ENCODE measurements at regions not wholly inside any gene's neighbourhood (a gene's known extent, or its start where the extent isn't known, plus 50 kb on each side); places are given as distances from the start of the nearest gene placed in this dataset.
"Not testable (repeated sequence)": the region's sequence is repeated elsewhere in the genome, so short reads cannot be mapped to it uniquely, and the experiment has no call there.

DNA sequence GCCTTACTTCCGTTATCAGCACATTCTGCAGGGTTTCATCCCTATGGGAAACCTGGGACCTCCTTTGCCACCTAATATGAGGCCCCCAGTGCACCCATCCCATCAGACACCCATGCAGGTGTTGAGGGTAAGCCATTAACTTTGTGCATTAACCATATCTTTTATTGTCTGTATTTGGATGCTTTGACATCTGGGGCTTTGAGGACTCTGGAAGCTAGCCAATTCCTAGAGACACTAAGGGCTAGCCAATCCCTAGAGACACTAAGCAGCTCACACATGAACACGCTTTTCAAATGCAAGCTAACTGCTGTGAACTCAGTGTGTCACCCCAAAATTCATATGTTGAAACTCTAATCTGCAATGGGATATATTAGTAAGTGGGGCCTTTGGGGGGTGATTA is 272.5 kb upstream of the COBL start:
- in situ Hi-C loops (cut with HindIII; ENCODE audit: low pct_unique_long_range_greater_than_20kb, low sequenced_read_pairs): no loop called here

DNA sequence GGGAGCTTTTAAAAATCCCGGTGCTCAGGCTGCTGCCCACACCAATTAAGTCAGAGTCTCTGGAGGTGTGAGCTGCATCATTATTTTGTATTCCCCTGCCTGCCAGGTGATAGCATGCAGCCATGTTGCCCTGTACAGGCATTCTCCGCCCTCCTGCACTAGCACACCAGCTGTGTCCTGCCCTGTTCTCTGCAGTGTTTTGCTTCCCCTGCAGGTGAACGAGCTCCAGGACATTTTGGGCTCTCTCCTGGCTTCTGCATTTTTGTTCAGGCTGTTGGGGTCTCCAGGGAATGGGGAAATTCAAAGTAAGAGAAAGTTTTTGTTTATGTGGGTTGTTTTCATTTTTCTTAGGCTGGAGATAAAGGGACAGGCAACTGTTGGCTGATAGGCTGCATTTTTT is 271.0 kb upstream of the COBL start:
- in situ Hi-C loops (cut with HindIII; ENCODE audit: low pct_unique_long_range_greater_than_20kb, low sequenced_read_pairs): no loop called here
- DNase-seq (ENCODE audit: low read depth): no peak

More for the DNA sequence above, 272.5 kb upstream of the COBL start:
- no peak for DNase-seq (ENCODE audit: low read depth)

DNA sequence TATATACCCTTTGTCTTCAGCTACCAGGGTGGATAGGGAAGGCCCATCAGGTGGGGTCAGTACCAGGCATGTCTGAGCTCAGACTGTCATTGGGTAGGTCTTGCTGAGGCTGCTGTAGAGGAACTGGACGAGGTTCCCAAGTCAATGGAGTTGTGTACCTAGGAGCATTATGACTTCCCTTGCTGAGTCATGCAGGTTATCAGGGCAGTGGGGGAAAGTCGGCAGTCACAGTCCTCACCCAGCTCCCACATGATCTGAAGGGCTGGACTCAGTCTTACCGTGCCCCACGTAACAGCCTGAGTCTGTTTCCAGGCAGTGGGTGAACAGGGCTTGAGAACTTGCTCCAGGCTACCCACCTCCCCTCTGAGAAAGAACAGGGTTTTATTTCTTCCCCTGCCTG is 260.8 kb upstream of the COBL start:
- no peak for DNase-seq (ENCODE audit: low read depth)
- in situ Hi-C loops (cut with HindIII; ENCODE audit: low pct_unique_long_range_greater_than_20kb, low sequenced_read_pairs): no loop called here

DNA sequence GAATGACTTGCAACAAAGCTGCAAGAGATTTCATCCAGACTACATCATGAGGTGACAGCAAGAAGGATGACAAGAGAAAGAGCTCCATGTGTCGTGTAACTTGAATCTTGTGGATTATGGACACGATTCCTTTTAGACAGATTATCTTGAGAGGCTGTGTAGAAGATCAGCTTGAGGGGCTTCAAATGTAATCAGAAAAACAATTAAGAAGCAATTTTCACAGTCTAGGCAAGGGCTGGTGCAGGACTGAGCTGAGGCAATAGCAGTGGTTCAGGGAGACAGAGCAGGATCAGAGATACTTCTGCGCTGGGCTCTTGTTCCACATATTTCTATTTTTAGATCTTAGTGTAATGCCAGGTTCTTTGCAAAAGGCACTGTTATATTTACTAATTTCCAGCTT is 253.0 kb upstream of the COBL start:
- in situ Hi-C loops (cut with HindIII; ENCODE audit: low pct_unique_long_range_greater_than_20kb, low sequenced_read_pairs): no loop called here
- DNase-seq (ENCODE audit: low read depth): no peak

DNA sequence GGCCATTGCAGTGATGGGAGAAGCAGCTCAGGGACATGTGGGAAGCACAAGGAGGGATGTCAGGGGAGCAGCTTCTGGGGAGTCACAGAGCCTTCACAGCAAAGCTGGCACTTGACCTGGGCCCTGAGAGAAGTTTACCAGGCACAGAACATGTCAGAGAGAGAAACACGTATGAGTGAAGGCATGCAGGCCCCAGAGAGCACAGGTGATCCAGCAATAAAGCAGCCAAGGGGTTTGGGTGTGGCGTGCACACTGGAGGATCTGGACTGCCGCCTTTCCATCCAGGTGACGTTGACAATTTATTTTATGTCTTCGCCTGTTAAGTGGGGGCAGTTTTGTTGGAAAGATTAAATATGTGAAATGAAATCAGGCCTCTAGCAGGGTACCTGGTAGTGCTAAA is 252.6 kb upstream of the COBL start:
- DNase-seq (ENCODE audit: low read depth): no peak
- in situ Hi-C loops (cut with HindIII; ENCODE audit: low pct_unique_long_range_greater_than_20kb, low sequenced_read_pairs): no loop called here

DNA sequence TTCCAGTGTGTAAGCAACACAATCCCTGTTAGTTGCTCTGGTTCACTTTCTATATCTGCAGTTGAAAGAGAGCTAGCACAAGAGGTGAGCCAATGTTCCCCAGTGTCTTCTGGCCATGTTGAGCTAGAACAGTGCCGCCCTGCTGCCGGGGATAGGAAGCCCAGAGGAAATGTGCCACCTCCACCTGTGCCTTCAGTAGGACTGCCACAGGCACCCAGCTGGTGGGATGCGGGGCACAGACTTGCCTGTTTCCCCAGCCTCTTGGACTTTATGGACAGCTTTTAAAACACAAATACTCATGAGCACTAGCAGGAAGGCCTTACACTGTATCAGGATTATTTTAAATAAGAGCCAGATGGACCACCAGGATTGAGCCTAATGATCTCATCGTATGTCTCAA is 234.5 kb upstream of the COBL start:
- in situ Hi-C loops (cut with HindIII; ENCODE audit: low pct_unique_long_range_greater_than_20kb, low sequenced_read_pairs): no loop called here
- no peak for DNase-seq (ENCODE audit: low read depth)

DNA sequence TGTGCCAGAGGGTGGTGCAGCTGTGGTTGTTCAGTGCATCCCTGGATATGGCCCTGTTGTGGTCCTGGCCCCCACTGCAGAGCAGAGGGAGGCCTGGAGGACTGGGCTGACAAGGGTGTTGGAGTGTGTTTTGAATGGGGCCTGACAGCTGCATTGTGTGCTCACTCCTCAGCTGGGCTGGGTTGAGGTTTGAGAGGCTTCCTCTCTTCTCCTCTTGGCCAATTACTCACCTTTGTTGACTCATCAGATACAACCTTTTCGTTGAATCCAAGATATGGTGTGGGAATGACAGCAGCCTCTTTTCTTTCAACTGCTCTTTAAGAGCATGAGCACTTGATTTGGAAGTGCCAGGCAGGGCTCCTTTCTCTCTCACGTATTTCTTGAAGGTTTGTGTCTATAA is 228.5 kb upstream of the COBL start:
- in situ Hi-C loops (cut with HindIII; ENCODE audit: low pct_unique_long_range_greater_than_20kb, low sequenced_read_pairs): no loop called here
- DNase-seq (ENCODE audit: low read depth): no peak

DNA sequence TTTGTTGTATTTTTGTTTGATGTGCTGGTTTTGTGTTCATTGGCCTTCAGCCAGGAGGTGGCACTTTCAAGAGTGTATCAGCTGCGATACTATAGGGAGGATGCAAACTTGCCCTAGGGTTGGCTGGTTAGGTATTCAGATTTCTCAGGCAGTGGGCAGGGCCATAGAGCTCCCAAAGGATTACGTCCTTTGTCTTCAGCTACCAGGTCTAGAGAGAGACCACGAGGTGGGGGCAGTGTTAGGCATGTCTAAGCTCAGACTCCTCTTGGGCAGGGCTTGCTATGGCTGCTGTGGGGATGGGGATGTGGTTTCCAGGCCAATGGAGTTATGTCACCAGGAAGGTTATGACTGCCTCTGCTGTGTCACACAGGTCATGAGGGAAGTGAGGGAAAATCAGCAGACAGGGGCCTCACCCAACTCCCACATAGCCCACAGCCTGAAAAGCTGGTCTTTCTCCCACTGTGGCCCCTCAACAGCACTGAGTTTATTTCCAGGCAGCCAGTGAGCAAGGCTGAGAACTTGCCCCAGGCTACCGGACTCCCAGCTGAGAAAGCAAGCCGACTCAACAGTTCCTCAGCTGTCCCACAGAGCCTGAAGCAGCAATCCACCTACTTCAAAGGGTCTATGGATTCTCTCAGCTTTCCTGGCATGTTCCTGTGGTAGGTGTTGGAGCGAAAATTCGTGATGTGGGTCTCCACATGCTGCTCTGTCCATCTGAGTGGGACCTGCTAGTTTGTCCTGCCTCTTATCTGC is 227.4 kb upstream of the COBL start:
- DNase-seq (ENCODE audit: low read depth): no peak
- in situ Hi-C loops (cut with HindIII; ENCODE audit: low pct_unique_long_range_greater_than_20kb, low sequenced_read_pairs): no loop called here

DNA sequence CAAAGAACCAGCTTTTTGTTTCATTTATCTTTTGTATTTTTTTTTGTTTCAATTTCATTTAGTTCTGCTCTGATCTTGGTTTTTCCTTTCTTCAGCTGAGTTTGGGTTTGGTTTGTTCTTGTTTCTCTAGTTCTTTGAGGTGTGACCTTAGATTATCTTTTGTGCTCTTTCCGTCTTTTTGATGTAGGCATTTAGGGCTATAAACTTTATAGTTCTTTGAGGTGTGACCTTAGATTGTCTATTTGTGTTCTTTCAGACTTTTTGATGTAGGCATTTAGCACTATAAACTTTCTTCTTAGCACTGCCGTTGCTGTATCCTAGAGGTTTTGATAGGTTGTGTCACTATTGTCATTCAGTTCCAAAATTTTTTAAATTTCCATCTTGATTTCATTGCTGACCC is 224.3 kb upstream of the COBL start:
- in situ Hi-C loops (cut with HindIII; ENCODE audit: low pct_unique_long_range_greater_than_20kb, low sequenced_read_pairs); DNase-seq (ENCODE audit: low read depth): not testable (repeated sequence)

DNA sequence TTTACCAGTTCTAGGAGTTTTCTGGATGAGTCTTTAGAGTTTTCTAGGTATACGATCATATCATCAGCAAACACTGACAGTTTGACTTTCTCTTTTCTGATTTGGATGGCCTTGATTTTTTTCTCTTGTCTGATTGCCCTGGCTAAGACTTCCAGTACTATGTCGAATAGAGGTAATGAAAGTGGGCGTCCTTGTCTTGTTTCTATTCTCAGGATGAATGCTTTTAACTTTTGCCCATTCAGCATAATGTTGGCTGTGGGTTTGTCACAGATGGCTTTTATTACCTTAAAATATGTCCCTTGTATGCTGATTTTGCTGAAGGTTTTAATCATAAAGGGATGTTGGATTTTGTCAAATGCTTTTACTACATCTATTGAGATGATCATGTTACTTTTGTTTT is 223.2 kb upstream of the COBL start:
- DNase-seq (ENCODE audit: low read depth): no peak
- in situ Hi-C loops (cut with HindIII; ENCODE audit: low pct_unique_long_range_greater_than_20kb, low sequenced_read_pairs): no loop called here

DNA sequence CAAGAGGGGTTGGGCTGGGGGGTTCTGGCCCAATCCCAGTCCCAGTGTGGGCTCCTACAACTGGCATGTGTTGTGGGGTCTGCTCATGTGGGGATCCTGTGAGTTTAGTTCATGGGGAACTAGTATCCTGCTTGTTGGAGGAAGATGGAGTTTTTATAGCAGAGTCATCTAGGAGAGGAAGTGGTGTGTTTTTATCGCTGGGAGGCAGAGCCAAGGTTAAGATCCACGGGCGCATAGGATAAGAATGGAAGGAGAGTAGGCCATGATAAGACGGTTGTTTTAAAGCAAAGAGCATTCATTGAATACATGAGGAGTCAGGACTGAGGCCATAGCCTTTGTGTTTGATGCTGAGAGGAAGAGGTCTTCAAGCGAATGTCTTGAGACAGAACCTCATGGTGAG is 211.6 kb upstream of the COBL start:
- DNase-seq (ENCODE audit: low read depth): no peak
- in situ Hi-C loops (cut with HindIII; ENCODE audit: low pct_unique_long_range_greater_than_20kb, low sequenced_read_pairs): no loop called here

DNA sequence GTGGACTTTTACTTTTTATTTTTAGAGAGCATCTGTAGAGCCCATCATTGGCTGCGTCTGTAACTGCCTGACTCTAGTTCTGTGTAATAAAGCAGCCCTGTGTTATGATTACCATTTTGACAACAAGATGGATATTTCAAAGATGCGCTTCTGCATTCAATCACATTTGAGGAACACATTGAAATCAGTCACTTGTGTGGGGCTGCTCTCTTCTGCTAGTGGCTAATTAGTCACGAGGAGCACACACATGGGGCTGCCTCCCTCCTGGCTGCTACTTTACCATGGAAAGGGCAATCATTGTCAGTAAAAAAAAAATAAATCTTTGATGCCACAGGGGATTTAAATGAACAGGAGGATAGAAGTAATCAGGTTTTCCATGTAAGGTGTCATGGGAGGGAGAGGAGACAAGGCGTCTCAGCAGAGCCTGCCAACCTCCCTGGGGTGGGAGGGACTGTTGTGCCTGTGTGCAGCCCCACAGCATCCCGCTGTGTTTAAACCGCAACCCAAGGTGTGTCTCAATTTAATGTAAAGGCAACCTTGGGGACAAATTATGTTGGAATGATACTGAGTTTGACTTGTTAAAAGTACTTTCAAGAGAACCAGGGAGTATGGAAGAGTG is 205.2 kb upstream of the COBL start:
- DNase-seq (ENCODE audit: low read depth): no peak
- in situ Hi-C loops (cut with HindIII; ENCODE audit: low pct_unique_long_range_greater_than_20kb, low sequenced_read_pairs): no loop called here

DNA sequence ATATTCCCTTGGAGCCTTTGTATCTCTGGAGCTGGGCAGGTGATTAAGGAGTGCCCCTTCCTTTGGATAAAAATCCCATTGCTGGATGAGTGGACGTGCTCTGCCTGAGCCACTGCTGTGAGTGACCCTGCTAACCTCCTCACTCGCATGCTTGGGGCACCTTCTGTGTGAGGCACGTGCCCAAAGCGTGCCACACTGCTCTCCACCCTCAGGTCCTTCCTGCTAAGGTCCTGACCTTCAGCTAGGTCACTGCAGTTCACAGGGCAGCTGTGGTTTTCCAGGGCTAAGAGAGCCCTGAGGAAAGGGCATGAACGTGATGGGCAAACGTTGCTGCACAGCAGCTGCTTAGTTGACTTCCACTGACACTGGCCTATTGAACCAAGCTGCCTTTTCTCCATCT is 204.4 kb upstream of the COBL start:
- in situ Hi-C loops (cut with HindIII; ENCODE audit: low pct_unique_long_range_greater_than_20kb, low sequenced_read_pairs): no loop called here
- DNase-seq (ENCODE audit: low read depth): no peak

DNA sequence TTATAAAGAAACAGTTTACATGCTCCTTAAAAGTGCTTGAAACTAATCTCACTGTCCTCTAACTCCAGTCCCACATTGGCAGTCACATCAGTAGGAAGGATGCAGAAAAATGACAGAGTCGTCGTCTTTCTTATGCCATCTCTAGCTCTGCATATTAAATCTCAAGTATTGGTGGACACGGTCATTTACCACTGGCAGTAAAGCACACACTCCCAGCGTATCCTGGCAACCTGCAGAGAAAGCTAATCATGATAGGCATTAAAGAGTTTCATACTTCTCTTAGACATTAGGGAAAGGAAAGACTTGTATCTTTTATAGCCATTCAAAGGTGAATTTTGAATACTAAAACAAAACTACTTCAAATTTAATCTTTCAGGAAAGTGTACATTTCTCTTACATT is 202.0 kb upstream of the COBL start:
- DNase-seq (ENCODE audit: low read depth): no peak
- in situ Hi-C loops (cut with HindIII; ENCODE audit: low pct_unique_long_range_greater_than_20kb, low sequenced_read_pairs): no loop called here

DNA sequence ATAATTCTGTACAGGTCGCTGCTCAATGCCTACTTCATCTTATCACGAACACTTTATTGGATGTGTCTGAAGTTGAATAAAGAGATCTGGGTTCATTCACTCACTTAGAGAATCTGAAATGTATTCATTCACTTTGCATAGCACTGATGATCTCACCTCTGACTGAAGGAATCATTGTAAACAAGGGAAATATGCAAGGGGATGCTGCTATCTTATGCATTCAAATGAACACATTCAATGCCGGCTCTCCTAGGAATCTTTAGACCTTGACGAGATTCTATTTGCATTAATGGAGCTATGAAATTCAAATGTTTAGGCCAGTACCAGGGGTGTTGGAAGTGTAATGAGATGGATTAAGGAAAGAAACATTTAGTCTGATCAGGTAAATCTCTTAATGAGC is 200.6 kb upstream of the COBL start:
- in situ Hi-C loops (cut with HindIII; ENCODE audit: low pct_unique_long_range_greater_than_20kb, low sequenced_read_pairs): no loop called here
- no peak for DNase-seq (ENCODE audit: low read depth)

DNA sequence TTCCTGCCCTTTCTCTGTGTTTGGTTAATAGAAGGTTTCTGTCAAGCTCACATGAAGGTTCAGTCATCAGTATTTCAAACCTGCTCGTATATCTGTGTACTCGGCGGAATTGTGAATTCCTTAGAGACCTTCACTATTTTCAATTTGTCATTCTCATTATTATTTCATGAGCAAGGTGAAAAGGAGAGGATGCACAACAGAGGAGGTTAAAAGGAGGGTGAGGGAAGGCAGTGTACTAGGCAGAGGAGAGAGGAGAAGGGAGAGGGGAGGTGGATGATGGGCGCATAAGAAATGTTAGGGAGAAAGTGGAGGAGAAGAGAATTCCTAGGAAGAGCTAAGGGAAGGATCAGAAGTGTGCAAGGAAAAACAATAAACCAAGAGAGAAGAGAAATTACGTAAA is 185.0 kb upstream of the COBL start:
- in situ Hi-C loops (cut with HindIII; ENCODE audit: low pct_unique_long_range_greater_than_20kb, low sequenced_read_pairs): no loop called here
- no peak for DNase-seq (ENCODE audit: low read depth)

DNA sequence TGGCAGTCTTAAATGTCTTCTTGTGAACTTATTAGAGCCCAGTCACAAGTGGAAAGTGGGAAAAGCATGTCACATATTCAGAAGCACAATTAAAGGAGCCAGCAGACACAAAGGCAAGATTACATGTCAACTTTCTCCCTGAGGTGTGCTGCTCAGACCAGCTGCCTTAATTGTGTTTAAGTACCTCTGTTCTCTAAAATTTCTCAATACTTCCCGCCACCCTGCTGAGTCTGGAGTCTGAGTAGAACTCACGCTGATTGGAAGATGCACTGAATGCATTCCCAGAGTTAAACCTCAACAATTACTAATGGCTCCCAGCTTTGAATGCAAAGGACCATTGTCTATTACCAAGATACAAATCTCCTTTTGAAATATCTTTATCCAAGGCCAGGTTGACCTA is 166.4 kb upstream of the COBL start:
- in situ Hi-C loops (cut with HindIII; ENCODE audit: low pct_unique_long_range_greater_than_20kb, low sequenced_read_pairs): no loop called here
- DNase-seq (ENCODE audit: low read depth): no peak

DNA sequence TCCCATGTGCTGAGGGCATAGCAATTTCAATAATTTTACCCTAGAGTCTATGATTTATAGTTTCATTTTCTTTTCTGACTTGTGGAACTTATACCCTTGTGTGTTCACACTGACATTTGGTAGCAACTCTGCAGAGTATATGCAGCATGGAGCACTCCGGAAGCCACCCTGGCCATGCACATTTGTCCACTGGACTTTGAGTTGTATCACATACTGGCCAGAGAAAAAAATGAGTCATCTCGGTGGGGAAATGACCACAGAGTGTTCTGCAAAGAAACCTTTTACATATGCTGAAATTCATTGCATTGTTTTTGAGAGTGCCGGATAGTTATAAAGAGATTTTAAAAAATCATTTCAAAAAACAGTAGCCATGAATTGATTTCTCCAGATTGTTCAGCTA is 164.8 kb upstream of the COBL start:
- no peak for DNase-seq (ENCODE audit: low read depth)
- in situ Hi-C loops (cut with HindIII; ENCODE audit: low pct_unique_long_range_greater_than_20kb, low sequenced_read_pairs): no loop called here

DNA sequence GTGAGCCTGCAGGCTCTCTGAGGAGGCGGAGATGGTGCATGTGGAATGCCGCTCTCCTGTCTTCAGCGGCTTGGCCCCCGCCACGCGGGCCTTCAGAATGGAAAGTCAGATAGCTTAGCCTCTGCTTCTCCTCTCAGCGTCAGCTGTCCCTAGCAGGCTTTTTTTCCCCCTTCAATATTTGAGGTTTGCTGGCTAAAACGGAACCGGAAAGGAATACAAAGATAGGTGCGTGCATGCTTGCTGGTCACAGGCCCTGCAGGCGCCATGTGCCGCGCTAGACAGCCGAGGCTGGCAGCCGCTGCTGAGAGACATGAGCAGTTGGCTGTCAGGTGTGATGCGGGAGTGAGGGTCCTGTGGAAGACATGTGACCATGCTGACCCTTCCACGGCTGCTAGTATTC is 161.2 kb upstream of the COBL start:
- in situ Hi-C loops (cut with HindIII; ENCODE audit: low pct_unique_long_range_greater_than_20kb, low sequenced_read_pairs): no loop called here
- DNase-seq (ENCODE audit: low read depth): no peak

DNA sequence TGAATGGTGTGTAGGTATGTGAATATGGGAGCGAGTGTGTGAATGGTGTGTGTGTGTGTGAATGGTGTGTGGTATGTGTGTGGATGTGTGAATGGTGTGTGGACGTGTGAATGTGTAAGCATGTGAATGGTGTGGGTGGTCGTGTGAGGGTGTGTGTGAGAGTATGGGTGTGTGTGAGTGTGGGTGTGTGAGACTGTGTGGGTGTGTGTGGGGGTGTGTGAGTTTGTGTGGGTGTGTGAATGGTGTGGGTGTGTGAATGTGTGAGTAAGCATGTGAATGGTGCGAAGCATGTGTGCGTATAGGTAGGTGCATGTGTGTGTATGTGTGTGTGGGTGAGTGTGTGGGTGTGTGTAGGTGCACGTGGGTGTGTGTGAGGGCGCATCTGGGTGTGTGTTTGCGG is 160.7 kb upstream of the COBL start:
- no peak for DNase-seq (ENCODE audit: low read depth)
- in situ Hi-C loops (cut with HindIII; ENCODE audit: low pct_unique_long_range_greater_than_20kb, low sequenced_read_pairs): no loop called here

Measured in Caki2 (cell line).